ENCODE measurements at regions not wholly inside any gene's neighbourhood (a gene's known extent, or its start where the extent isn't known, plus 50 kb on each side); places are given as distances from the start of the nearest gene placed in this dataset.

DNA sequence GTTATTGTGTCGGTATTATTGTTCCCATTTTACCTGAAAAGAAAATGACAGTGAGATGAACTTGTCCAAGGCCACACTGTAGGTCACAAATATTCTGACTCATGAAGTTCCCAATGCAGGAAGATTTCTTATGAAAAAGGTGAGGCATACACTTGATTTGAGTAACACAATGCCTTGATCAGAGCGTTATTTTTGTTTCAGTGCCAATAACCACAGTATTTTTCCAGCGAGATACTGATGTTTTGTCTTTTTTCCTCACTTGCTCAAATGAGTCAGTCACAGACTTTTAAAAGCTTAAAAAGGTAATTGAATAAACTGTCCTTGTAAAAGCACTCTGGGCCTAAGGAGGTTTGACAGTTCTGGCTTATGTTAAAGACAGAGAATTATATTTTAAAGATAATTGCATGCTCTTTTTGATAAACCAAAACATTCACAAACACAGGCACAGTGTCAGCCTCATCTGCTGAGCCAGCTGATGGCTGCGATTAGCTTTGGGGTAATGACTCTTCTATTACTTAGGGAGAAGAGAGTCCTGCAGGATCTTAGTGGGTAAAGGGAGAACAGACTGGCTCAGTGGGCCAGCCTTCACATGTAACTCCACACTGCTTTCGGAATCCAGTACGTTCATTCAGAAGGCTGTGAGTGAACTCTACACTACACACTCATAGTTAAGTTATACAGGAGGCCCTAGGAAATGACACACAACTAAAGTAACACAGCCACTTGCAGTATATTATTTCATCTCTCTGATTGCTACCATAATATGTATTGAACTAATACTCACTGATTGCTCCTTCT, 165.5 kb upstream of the CD180 start:
- H3K4me1 ChIP-seq (ENCODE audit: control insufficient read depth, insufficient read depth, low read length), result no peaks in the 10 kb centered on the region
- no peaks in the 10 kb centered on the region for H3K27me3 ChIP-seq (ENCODE audit: control insufficient read depth, insufficient read depth, low read length)
- H3K36me3 ChIP-seq (ENCODE audit: control insufficient read depth, insufficient read depth, low read length), result no peaks in the 10 kb centered on the region
- H3K4me3 ChIP-seq (ENCODE audit: low read depth, low read length), result no peak overlapping the region
- H3K27ac ChIP-seq (ENCODE audit: low read depth, low read length), result no peak overlapping the region
- no peaks in the 10 kb centered on the region for H3K9me3 ChIP-seq (ENCODE audit: control insufficient read depth, insufficient read depth, low read length)
- no peak for DNase-seq (ENCODE audit: low read depth in 4 of 6, low spot score in 6 of 6)
- 100% methylated on average over 1 of the region's 6 CpGs for WGBS (ENCODE audit: insufficient coverage)

DNA sequence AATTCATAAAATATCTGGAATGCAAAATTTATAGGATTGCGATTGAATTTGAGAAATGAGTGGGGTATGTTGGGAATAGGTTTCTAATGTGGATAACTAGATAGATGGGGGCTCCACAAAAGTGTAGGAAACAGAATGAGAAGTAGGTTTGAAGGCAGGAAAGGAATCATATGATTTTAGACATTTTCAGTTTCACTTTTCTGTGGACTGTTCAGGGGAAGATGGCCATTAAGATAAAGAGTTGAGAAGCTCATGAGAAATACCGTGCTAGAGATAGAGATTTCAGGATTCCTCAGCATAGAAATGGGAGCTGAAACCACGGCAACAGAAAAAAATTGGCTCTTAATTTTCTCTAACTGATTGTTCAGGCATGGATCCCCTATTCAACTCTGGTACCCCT, 163.4 kb upstream of the CD180 start:
- DNase-seq (ENCODE audit: low read depth in 4 of 6, low spot score in 6 of 6), result no peak
- H3K4me1 ChIP-seq (ENCODE audit: control insufficient read depth, insufficient read depth, low read length), result no peaks in the 10 kb centered on the region
- no peak overlapping the region for H3K4me3 ChIP-seq (ENCODE audit: low read depth, low read length)
- H3K9me3 ChIP-seq (ENCODE audit: control insufficient read depth, insufficient read depth, low read length), result no peaks in the 10 kb centered on the region
- 93% methylated on average over 3 of the region's 3 CpGs for WGBS (ENCODE audit: insufficient coverage)
- H3K27me3 ChIP-seq (ENCODE audit: control insufficient read depth, insufficient read depth, low read length), result no peaks in the 10 kb centered on the region
- H3K36me3 ChIP-seq (ENCODE audit: control insufficient read depth, insufficient read depth, low read length), result no peaks in the 10 kb centered on the region
- H3K27ac ChIP-seq (ENCODE audit: low read depth, low read length), result no peak overlapping the region

DNA sequence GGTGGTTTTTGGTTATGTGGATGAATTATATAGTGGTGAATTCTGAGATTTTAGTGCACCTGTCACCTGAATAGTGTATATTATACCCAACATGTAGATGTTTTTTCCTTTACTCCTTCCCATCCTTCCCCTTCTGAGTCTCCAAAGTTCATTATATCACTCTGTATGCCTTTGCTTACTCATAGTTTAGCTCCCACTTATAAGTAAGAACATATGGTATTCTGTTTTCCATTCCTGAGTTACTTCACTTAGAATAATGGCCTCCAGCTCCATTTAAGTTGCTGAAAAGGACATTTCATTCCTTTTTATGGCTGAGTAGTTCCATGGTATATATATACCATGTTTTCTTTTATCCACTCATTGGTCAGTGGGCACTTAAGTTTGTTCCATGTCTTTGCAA, 161.6 kb upstream of the CD180 start:
- DNase-seq (ENCODE audit: low read depth in 4 of 6, low spot score in 6 of 6), result no peak
- no peaks in the 10 kb centered on the region for H3K36me3 ChIP-seq (ENCODE audit: control insufficient read depth, insufficient read depth, low read length)

DNA sequence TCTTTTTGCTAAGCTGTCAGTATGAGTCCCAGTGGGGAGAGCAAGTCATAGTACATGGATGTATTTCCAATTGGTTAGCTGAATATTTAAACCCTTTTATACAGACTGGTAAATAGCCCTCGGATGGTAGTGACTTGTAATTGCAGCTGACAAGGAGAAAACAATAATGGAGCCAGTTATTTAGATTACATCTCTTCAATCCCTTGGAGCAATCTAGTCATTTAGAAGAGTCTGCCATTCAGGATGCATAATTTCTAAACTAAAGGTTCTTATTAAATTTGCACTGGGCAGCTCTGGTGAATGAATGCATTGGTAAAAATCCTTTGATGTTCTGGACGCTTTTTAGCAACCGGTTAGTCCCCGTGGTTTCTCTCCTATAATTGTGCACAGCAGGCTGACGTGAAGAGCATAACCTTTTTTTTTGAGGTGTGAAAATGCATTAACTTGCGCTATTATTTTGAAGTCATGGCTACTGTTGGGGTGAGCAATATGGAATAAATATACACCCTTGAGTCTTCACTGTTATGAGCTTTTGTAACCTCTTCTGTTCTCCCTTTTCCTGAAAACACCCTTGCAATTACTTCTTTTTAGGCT, 158.6 kb upstream of the CD180 start:
- no peak overlapping the region for H3K4me3 ChIP-seq (ENCODE audit: low read depth, low read length)
- 70% methylated on average over 2 of the region's 6 CpGs for WGBS (ENCODE audit: insufficient coverage)
- H3K36me3 ChIP-seq (ENCODE audit: control insufficient read depth, insufficient read depth, low read length), result no peaks in the 10 kb centered on the region
- no peaks in the 10 kb centered on the region for H3K4me1 ChIP-seq (ENCODE audit: control insufficient read depth, insufficient read depth, low read length)
- H3K27ac ChIP-seq (ENCODE audit: low read depth, low read length), result no peak overlapping the region
- H3K27me3 ChIP-seq (ENCODE audit: control insufficient read depth, insufficient read depth, low read length), result no peaks in the 10 kb centered on the region
- DNase-seq (ENCODE audit: low read depth in 4 of 6, low spot score in 6 of 6), result peak in 1 of 6 donors; percentile 76
- H3K9me3 ChIP-seq (ENCODE audit: control insufficient read depth, insufficient read depth, low read length), result no peaks in the 10 kb centered on the region

More for the DNA sequence above, 161.6 kb upstream of the CD180 start:
- no peak overlapping the region for H3K27ac ChIP-seq (ENCODE audit: low read depth, low read length)
- H3K9me3 ChIP-seq (ENCODE audit: control insufficient read depth, insufficient read depth, low read length), result no peaks in the 10 kb centered on the region
- no peaks in the 10 kb centered on the region for H3K4me1 ChIP-seq (ENCODE audit: control insufficient read depth, insufficient read depth, low read length)
- no peaks in the 10 kb centered on the region for H3K27me3 ChIP-seq (ENCODE audit: control insufficient read depth, insufficient read depth, low read length)
- no peak overlapping the region for H3K4me3 ChIP-seq (ENCODE audit: low read depth, low read length)

DNA sequence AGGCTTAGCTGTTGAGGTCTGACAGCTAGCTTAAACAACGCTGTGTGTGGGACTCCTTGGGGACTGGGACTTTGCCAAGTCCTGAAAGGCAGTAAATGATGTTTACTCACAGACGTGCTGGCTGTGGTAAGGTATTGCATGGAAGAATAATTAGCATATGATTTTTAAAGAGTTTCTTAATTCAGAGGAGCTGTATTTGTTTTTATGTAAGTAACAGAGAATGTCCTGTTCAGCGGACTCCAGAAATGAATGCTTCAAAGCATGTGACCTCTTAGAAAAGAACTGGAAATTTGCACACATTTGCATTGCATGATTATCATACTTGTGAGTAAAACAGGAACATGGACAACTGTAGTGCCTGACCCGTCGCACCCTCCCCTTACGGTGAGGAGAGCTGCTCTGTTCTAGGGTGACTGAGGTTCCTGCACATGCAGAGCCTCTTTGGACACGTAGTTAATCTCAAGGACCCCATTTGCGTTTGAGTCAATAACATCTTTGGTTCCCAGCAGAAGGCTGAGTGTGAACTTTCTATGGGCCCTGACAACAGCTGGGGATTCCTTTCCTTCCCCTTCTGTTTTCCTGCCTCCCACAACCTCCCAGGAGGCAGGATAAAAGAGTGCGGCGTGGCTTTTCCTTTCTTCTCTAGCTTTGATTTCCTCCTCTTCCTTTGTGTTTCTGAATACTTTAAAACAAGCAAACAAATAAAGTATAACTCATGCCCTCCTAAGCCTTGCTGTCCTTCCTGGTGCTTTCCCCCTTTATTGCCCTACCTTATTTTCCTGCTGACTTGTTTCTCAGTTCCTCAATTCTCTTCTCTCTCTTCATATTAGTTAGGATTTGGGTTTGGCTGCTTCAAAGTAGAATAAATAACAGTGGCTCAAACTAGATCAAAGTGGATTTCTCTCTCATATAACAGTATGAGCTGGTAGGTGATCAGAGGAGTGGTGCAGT, 157.2 kb upstream of the CD180 start:
- DNase-seq (ENCODE audit: low read depth in 4 of 6, low spot score in 6 of 6), result peak in 2 of 6 donors; percentile 65 to 71
- Histone ChIP-seq H3K4me3 (ENCODE audit: low read depth, low read length) (no peak overlapping the region), H3K4me1 (ENCODE audit: control insufficient read depth, insufficient read depth, low read length) (no peaks in the 10 kb centered on the region), H3K36me3 (ENCODE audit: control insufficient read depth, insufficient read depth, low read length) (no peaks in the 10 kb centered on the region), H3K27me3 (ENCODE audit: control insufficient read depth, insufficient read depth, low read length) (no peaks in the 10 kb centered on the region), H3K27ac (ENCODE audit: low read depth, low read length) (peak overlapping the region; percentile 43), H3K9me3 (ENCODE audit: control insufficient read depth, insufficient read depth, low read length) (no peaks in the 10 kb centered on the region)
- 22% methylated on average over 8 of the region's 10 CpGs for WGBS (ENCODE audit: insufficient coverage)

DNA sequence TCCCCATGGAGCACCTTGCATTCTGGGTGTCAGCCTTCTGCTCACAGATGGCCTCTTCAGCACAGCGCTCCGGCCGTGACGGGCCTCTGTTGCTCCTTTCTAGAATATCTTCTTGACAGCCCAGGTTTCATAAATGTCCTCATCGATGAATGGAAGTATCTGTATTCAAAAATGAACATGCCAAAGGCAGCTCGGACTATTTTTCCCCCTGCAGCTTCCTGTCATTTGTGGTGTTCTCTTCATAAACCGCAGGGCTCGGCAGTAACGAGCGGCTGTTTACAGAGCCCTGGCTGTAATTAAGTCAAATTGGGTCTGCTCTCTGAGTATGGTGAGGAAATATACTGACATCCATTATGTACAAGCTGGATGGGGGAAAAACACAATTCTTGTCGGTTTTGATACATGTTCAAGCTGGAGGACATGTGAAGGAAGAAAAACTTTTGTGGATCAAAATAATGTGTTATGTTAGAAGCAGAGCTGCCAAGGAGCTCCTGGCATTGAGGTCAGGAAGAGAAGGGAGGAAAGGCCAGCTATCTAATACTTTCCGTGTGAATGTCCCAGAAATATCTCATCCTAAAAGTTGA, 154.1 kb upstream of the CD180 start:
- 74% methylated on average over 6 of the region's 12 CpGs for WGBS (ENCODE audit: insufficient coverage)
- Histone ChIP-seq H3K27me3 (ENCODE audit: control insufficient read depth, insufficient read depth, low read length) (no peaks in the 10 kb centered on the region), H3K9me3 (ENCODE audit: control insufficient read depth, insufficient read depth, low read length) (no peaks in the 10 kb centered on the region), H3K27ac (ENCODE audit: low read depth, low read length) (no peak overlapping the region), H3K4me3 (ENCODE audit: low read depth, low read length) (no peak overlapping the region), H3K36me3 (ENCODE audit: control insufficient read depth, insufficient read depth, low read length) (no peaks in the 10 kb centered on the region), H3K4me1 (ENCODE audit: control insufficient read depth, insufficient read depth, low read length) (no peaks in the 10 kb centered on the region)
- DNase-seq (ENCODE audit: low read depth in 4 of 6, low spot score in 6 of 6), result peak in 1 of 6 donors; percentile 35

DNA sequence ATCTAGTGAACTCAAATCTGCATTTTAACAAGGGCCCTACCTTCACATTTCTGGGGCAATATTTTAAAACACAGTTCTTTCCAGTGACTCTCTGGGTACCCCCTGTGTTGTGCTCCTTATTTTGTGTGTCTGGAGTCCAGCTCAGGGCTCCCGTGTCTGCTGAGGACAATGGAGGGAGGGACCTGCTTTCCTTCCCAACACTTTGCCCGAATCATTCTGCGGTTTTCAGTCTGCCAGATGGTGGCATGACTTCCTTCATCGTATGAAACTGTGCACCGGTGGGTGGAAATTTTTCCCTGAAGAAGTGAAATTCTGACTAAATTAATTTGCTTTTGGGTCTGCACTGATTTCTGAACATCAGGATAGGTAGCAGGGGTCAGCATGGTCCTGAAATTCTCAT, 153.6 kb upstream of the CD180 start:
- DNase-seq (ENCODE audit: low read depth in 4 of 6, low spot score in 6 of 6), result no peak
- 83% methylated on average over 2 of the region's 5 CpGs for WGBS (ENCODE audit: insufficient coverage)
- no peaks in the 10 kb centered on the region for H3K4me1 ChIP-seq (ENCODE audit: control insufficient read depth, insufficient read depth, low read length)
- H3K4me3 ChIP-seq (ENCODE audit: low read depth, low read length), result no peak overlapping the region
- H3K9me3 ChIP-seq (ENCODE audit: control insufficient read depth, insufficient read depth, low read length), result peaks cover 2% of the 10 kb centered on the region
- H3K36me3 ChIP-seq (ENCODE audit: control insufficient read depth, insufficient read depth, low read length), result no peaks in the 10 kb centered on the region
- no peak overlapping the region for H3K27ac ChIP-seq (ENCODE audit: low read depth, low read length)
- no peaks in the 10 kb centered on the region for H3K27me3 ChIP-seq (ENCODE audit: control insufficient read depth, insufficient read depth, low read length)

DNA sequence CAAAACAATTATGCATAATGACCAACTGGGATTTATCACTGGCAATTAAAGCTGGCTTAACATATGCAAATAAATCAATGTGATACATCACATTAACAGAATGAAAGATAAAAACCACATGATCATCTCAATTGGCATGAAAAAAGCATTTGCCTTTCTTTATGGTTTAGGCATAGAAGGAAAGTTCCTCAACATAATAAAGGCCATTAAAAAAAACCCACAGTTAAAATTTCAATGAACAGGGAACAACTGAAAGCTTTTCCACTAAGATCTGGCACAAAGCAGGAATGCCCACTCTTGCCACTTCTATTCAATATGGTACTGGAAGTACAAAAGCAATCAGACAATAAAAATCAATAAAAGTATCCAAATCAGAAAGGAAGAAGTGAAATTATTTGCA, 151.2 kb upstream of the CD180 start:
- no peak overlapping the region for H3K4me3 ChIP-seq (ENCODE audit: low read depth, low read length)
- no peaks in the 10 kb centered on the region for H3K4me1 ChIP-seq (ENCODE audit: control insufficient read depth, insufficient read depth, low read length)
- no peaks in the 10 kb centered on the region for H3K27me3 ChIP-seq (ENCODE audit: control insufficient read depth, insufficient read depth, low read length)
- DNase-seq (ENCODE audit: low read depth in 4 of 6, low spot score in 6 of 6), result peak in 1 of 6 donors; percentile 31
- H3K9me3 ChIP-seq (ENCODE audit: control insufficient read depth, insufficient read depth, low read length), result peaks cover 4% of the 10 kb centered on the region
- H3K27ac ChIP-seq (ENCODE audit: low read depth, low read length), result no peak overlapping the region
- no peaks in the 10 kb centered on the region for H3K36me3 ChIP-seq (ENCODE audit: control insufficient read depth, insufficient read depth, low read length)

DNA sequence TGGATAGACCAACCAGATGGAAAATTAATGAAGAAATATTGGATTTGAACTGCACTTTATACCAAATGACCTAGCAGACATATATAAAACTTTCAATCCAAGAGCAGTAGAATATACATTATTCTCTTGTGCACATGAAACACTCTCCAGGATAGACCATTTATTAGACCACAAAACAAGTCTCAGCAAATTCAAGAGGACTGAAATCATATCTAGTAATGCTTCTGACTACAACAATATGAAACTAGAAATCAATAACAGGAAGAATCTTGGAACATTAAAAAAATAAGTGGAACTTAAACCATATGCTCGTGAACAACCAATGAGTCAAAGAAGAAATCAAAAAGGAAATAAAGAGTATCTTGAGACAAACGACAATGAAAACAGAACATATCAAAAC, 150.0 kb upstream of the CD180 start:
- Histone ChIP-seq H3K27me3 (ENCODE audit: control insufficient read depth, insufficient read depth, low read length) (no peaks in the 10 kb centered on the region), H3K4me1 (ENCODE audit: control insufficient read depth, insufficient read depth, low read length) (peaks cover 3% of the 10 kb centered on the region)
- no CpG with 5 or more reads among the region's 2 CpGs for whole genome bisulfite sequencing (ENCODE audit: insufficient coverage)

More for the DNA sequence above, 150.0 kb upstream of the CD180 start:
- Histone ChIP-seq H3K9me3 (ENCODE audit: control insufficient read depth, insufficient read depth, low read length) (peaks cover 4% of the 10 kb centered on the region), H3K4me3 (ENCODE audit: low read depth, low read length) (no peak overlapping the region), H3K27ac (ENCODE audit: low read depth, low read length) (no peak overlapping the region), H3K36me3 (ENCODE audit: control insufficient read depth, insufficient read depth, low read length) (no peaks in the 10 kb centered on the region)
- DNase-seq (ENCODE audit: low read depth in 4 of 6, low spot score in 6 of 6), result no peak

Measured in spinal cord (tissue), 9 donors.